ENCODE measurements at regions not wholly inside any gene's neighbourhood (a gene's known extent, or its start where the extent isn't known, plus 50 kb on each side); places are given as distances from the start of the nearest gene placed in this dataset.

- Histone ChIP-seq H3K4me1 (ENCODE audit: low read length) (peaks cover 3% of the 10 kb centered on the region), H3K9me3 (ENCODE audit: low read length) (no peaks in the 10 kb centered on the region), H3K9ac (ENCODE audit: low read length) (no peak overlapping the region), H4K20me1 (ENCODE audit: insufficient read depth, low read depth, low read length) (peaks cover 85% of the 10 kb centered on the region; the same call in 1 of the 2 replicates), H3K36me3 (ENCODE audit: insufficient read depth, low read length) (no peaks in the 10 kb centered on the region), H3K79me2 (ENCODE audit: low read length) (no peaks in the 10 kb centered on the region), H3K27me3 (ENCODE audit: low read length) (no peaks in the 10 kb centered on the region), H3K4me2 (ENCODE audit: low read depth, low read length, poor library complexity, severe bottlenecking) (no peak overlapping the region), H3K27ac (ENCODE audit: low read length) (no peak overlapping the region), H3K9me2 (replicated peaks; ENCODE audit: insufficient read depth, low read length) (no peaks in the 10 kb centered on the region), H3K4me3 (ENCODE audit: low read length) (no peak overlapping the region), H2AFZ (ENCODE audit: low read length) (no peak overlapping the region)
- DNase-seq, result no peak
These were observed 126.7 kb upstream of the IQSEC1 start for GRCh38 chr3:13199899-13200451.

- Histone ChIP-seq H3K4me2 (ENCODE audit: low read depth, low read length, poor library complexity, severe bottlenecking) (no peak overlapping the region), H3K9me2 (replicated peaks; ENCODE audit: insufficient read depth, low read length) (no peaks in the 10 kb centered on the region), H3K79me2 (ENCODE audit: low read length) (no peaks in the 10 kb centered on the region), H4K20me1 (ENCODE audit: insufficient read depth, low read depth, low read length) (peaks cover 87% of the 10 kb centered on the region; the same call in 1 of the 2 replicates), H3K27ac (ENCODE audit: low read length) (no peak overlapping the region), H3K27me3 (ENCODE audit: low read length) (no peaks in the 10 kb centered on the region), H3K36me3 (ENCODE audit: insufficient read depth, low read length) (no peaks in the 10 kb centered on the region), H3K4me3 (ENCODE audit: low read length) (no peak overlapping the region), H3K4me1 (ENCODE audit: low read length) (peaks cover 3% of the 10 kb centered on the region), H2AFZ (ENCODE audit: low read length) (no peak overlapping the region), H3K9me3 (ENCODE audit: low read length) (no peaks in the 10 kb centered on the region), H3K9ac (ENCODE audit: low read length) (no peak overlapping the region)
- no peak for DNase-seq
These were observed 126.0 kb upstream of the IQSEC1 start for GRCh38 chr3:13199006-13199776.

- no peak overlapping the region for H3K9ac ChIP-seq (ENCODE audit: low read length)
- no peak for DNase-seq
- no peak overlapping the region for H3K4me3 ChIP-seq (ENCODE audit: low read length)
- H3K9me2 ChIP-seq (replicated peaks; ENCODE audit: insufficient read depth, low read length), result no peaks in the 10 kb centered on the region
- no peaks in the 10 kb centered on the region for H3K79me2 ChIP-seq (ENCODE audit: low read length)
- H3K4me2 ChIP-seq (ENCODE audit: low read depth, low read length, poor library complexity, severe bottlenecking), result no peak overlapping the region
- H2AFZ ChIP-seq (ENCODE audit: low read length), result no peak overlapping the region
- H3K27me3 ChIP-seq (ENCODE audit: low read length), result no peaks in the 10 kb centered on the region
- H3K27ac ChIP-seq (ENCODE audit: low read length), result no peak overlapping the region
- H3K36me3 ChIP-seq (ENCODE audit: insufficient read depth, low read length), result no peaks in the 10 kb centered on the region
- H3K9me3 ChIP-seq (ENCODE audit: low read length), result no peaks in the 10 kb centered on the region
- H4K20me1 ChIP-seq (ENCODE audit: insufficient read depth, low read depth, low read length), result peaks cover 90% of the 10 kb centered on the region; the same call in 1 of the 2 replicates
- peaks cover 3% of the 10 kb centered on the region for H3K4me1 ChIP-seq (ENCODE audit: low read length)
These were observed 125.1 kb upstream of the IQSEC1 start for GRCh38 chr3:13198264-13198879.

- Histone ChIP-seq H3K9me3 (ENCODE audit: low read length) (no peaks in the 10 kb centered on the region), H3K27ac (ENCODE audit: low read length) (no peak overlapping the region), H3K27me3 (ENCODE audit: low read length) (no peaks in the 10 kb centered on the region), H3K9me2 (replicated peaks; ENCODE audit: insufficient read depth, low read length) (no peaks in the 10 kb centered on the region), H2AFZ (ENCODE audit: low read length) (no peak overlapping the region), H3K9ac (ENCODE audit: low read length) (no peak overlapping the region), H3K4me3 (ENCODE audit: low read length) (no peak overlapping the region), H4K20me1 (ENCODE audit: insufficient read depth, low read depth, low read length) (peaks cover 91% of the 10 kb centered on the region; the same call in 1 of the 2 replicates), H3K79me2 (ENCODE audit: low read length) (no peaks in the 10 kb centered on the region), H3K36me3 (ENCODE audit: insufficient read depth, low read length) (no peaks in the 10 kb centered on the region), H3K4me1 (ENCODE audit: low read length) (peaks cover 3% of the 10 kb centered on the region), H3K4me2 (ENCODE audit: low read depth, low read length, poor library complexity, severe bottlenecking) (no peak overlapping the region)
- no peak for DNase-seq
These were observed 124.6 kb upstream of the IQSEC1 start for GRCh38 chr3:13197795-13198194.

- Histone ChIP-seq H3K9me2 (replicated peaks; ENCODE audit: insufficient read depth, low read length) (no peaks in the 10 kb centered on the region), H3K27ac (ENCODE audit: low read length) (no peak overlapping the region), H3K36me3 (ENCODE audit: insufficient read depth, low read length) (no peaks in the 10 kb centered on the region), H3K9ac (ENCODE audit: low read length) (no peak overlapping the region), H3K27me3 (ENCODE audit: low read length) (no peaks in the 10 kb centered on the region), H2AFZ (ENCODE audit: low read length) (no peak overlapping the region), H3K4me1 (ENCODE audit: low read length) (peaks cover 3% of the 10 kb centered on the region), H3K9me3 (ENCODE audit: low read length) (no peaks in the 10 kb centered on the region), H3K4me2 (ENCODE audit: low read depth, low read length, poor library complexity, severe bottlenecking) (no peak overlapping the region), H3K79me2 (ENCODE audit: low read length) (no peaks in the 10 kb centered on the region), H3K4me3 (ENCODE audit: low read length) (no peak overlapping the region), H4K20me1 (ENCODE audit: insufficient read depth, low read depth, low read length) (peaks cover 89% of the 10 kb centered on the region; the same call in 1 of the 2 replicates)
- no peak for DNase-seq
These were observed 124.1 kb upstream of the IQSEC1 start for GRCh38 chr3:13197281-13197680.

GRCh38 chr3:13195374-13195773 lies 122.1 kb upstream of the IQSEC1 start:
- H4K20me1 ChIP-seq (ENCODE audit: insufficient read depth, low read depth, low read length), result peaks cover 73% of the 10 kb centered on the region; the same call in 1 of the 2 replicates
- H2AFZ ChIP-seq (ENCODE audit: low read length), result no peak overlapping the region
- H3K4me2 ChIP-seq (ENCODE audit: low read depth, low read length, poor library complexity, severe bottlenecking), result no peak overlapping the region
- H3K9me2 ChIP-seq (replicated peaks; ENCODE audit: insufficient read depth, low read length), result no peaks in the 10 kb centered on the region
- no peak overlapping the region for H3K4me3 ChIP-seq (ENCODE audit: low read length)
- H3K9ac ChIP-seq (ENCODE audit: low read length), result no peak overlapping the region
- no peak overlapping the region for H3K27ac ChIP-seq (ENCODE audit: low read length)
- H3K9me3 ChIP-seq (ENCODE audit: low read length), result no peaks in the 10 kb centered on the region
- H3K4me1 ChIP-seq (ENCODE audit: low read length), result peaks cover 3% of the 10 kb centered on the region
- no peak for DNase-seq
- no peaks in the 10 kb centered on the region for H3K27me3 ChIP-seq (ENCODE audit: low read length)
- no peaks in the 10 kb centered on the region for H3K36me3 ChIP-seq (ENCODE audit: insufficient read depth, low read length)
- no peaks in the 10 kb centered on the region for H3K79me2 ChIP-seq (ENCODE audit: low read length)

- Histone ChIP-seq H3K9ac (ENCODE audit: low read length) (no peak overlapping the region), H3K4me3 (ENCODE audit: low read length) (no peak overlapping the region), H3K4me1 (ENCODE audit: low read length) (peaks cover 3% of the 10 kb centered on the region), H3K9me3 (ENCODE audit: low read length) (no peaks in the 10 kb centered on the region), H2AFZ (ENCODE audit: low read length) (no peak overlapping the region), H3K27ac (ENCODE audit: low read length) (no peak overlapping the region), H3K27me3 (ENCODE audit: low read length) (no peaks in the 10 kb centered on the region), H3K36me3 (ENCODE audit: insufficient read depth, low read length) (no peaks in the 10 kb centered on the region), H4K20me1 (ENCODE audit: insufficient read depth, low read depth, low read length) (peaks cover 71% of the 10 kb centered on the region; the same call in 1 of the 2 replicates), H3K9me2 (replicated peaks; ENCODE audit: insufficient read depth, low read length) (no peaks in the 10 kb centered on the region), H3K79me2 (ENCODE audit: low read length) (no peaks in the 10 kb centered on the region), H3K4me2 (ENCODE audit: low read depth, low read length, poor library complexity, severe bottlenecking) (no peak overlapping the region)
- DNase-seq, result no peak
These were observed 121.3 kb upstream of the IQSEC1 start for GRCh38 chr3:13194285-13195209.

All from Karpas-422 (cell line).